ENCODE measurements at regions not wholly inside any gene's neighbourhood (a gene's known extent, or its start where the extent isn't known, plus 50 kb on each side); places are given as distances from the start of the nearest gene placed in this dataset.

GRCh38 chr3:173268781-173269180, 127.7 kb upstream of the SPATA16 start:
- Histone ChIP-seq H3K4me1 (ENCODE audit: insufficient read depth, low read length) (peaks cover 11% of the 10 kb centered on the region), H3K9ac (ENCODE audit: low read depth, low read length) (no peak overlapping the region), H3K36me3 (ENCODE audit: insufficient read depth, low read length) (no peaks in the 10 kb centered on the region), H3K27ac (ENCODE audit: low read depth, low read length) (no peak overlapping the region), H3K4me3 (ENCODE audit: low read length) (no peak overlapping the region), H3K9me3 (ENCODE audit: insufficient read depth, low read depth, low read length) (no peaks in the 10 kb centered on the region), H3K27me3 (ENCODE audit: insufficient read depth, low read length) (no peaks in the 10 kb centered on the region)
- no CpG with 5 or more reads among the region's 1 CpG for WGBS

GRCh38 chr3:173267716-173268115, 126.7 kb upstream of the SPATA16 start:
- Histone ChIP-seq H3K4me1 (ENCODE audit: insufficient read depth, low read length) (peaks cover 11% of the 10 kb centered on the region), H3K27ac (ENCODE audit: low read depth, low read length) (no peak overlapping the region), H3K4me3 (ENCODE audit: low read length) (no peak overlapping the region), H3K36me3 (ENCODE audit: insufficient read depth, low read length) (no peaks in the 10 kb centered on the region), H3K27me3 (ENCODE audit: insufficient read depth, low read length) (no peaks in the 10 kb centered on the region), H3K9ac (ENCODE audit: low read depth, low read length) (no peak overlapping the region), H3K9me3 (ENCODE audit: insufficient read depth, low read depth, low read length) (no peaks in the 10 kb centered on the region)

- 97% methylated on average over 3 of the region's 3 CpGs for WGBS
Observed at GRCh38 chr3:173266441-173266840, 125.4 kb upstream of the SPATA16 start.

GRCh38 chr3:173258697-173259096, 117.7 kb upstream of the SPATA16 start:
- no CpG with 5 or more reads among the region's 1 CpG for WGBS
- Histone ChIP-seq H3K4me1 (ENCODE audit: insufficient read depth, low read length) (peaks cover 9% of the 10 kb centered on the region), H3K9me3 (ENCODE audit: insufficient read depth, low read depth, low read length) (no peaks in the 10 kb centered on the region), H3K27me3 (ENCODE audit: insufficient read depth, low read length) (no peaks in the 10 kb centered on the region), H3K36me3 (ENCODE audit: insufficient read depth, low read length) (no peaks in the 10 kb centered on the region), H3K9ac (ENCODE audit: low read depth, low read length) (no peak overlapping the region), H3K4me3 (ENCODE audit: low read length) (no peak overlapping the region), H3K27ac (ENCODE audit: low read depth, low read length) (no peak overlapping the region)

More at GRCh38 chr3:173266441-173266840, 125.4 kb upstream of the SPATA16 start:
- no peak overlapping the region for H3K4me3 ChIP-seq (ENCODE audit: low read length)
- H3K9me3 ChIP-seq (ENCODE audit: insufficient read depth, low read depth, low read length), result no peaks in the 10 kb centered on the region
- H3K27ac ChIP-seq (ENCODE audit: low read depth, low read length), result no peak overlapping the region
- H3K27me3 ChIP-seq (ENCODE audit: insufficient read depth, low read length), result no peaks in the 10 kb centered on the region
- no peak overlapping the region for H3K9ac ChIP-seq (ENCODE audit: low read depth, low read length)
- H3K4me1 ChIP-seq (ENCODE audit: insufficient read depth, low read length), result peaks cover 13% of the 10 kb centered on the region
- H3K36me3 ChIP-seq (ENCODE audit: insufficient read depth, low read length), result no peaks in the 10 kb centered on the region

GRCh38 chr3:173257797-173258196, 116.8 kb upstream of the SPATA16 start:
- Histone ChIP-seq H3K27me3 (ENCODE audit: insufficient read depth, low read length) (no peaks in the 10 kb centered on the region), H3K27ac (ENCODE audit: low read depth, low read length) (no peak overlapping the region), H3K4me1 (ENCODE audit: insufficient read depth, low read length) (peaks cover 9% of the 10 kb centered on the region), H3K9me3 (ENCODE audit: insufficient read depth, low read depth, low read length) (no peaks in the 10 kb centered on the region), H3K4me3 (ENCODE audit: low read length) (no peak overlapping the region), H3K36me3 (ENCODE audit: insufficient read depth, low read length) (no peaks in the 10 kb centered on the region), H3K9ac (ENCODE audit: low read depth, low read length) (no peak overlapping the region)
- 91% methylated on average over 4 of the region's 4 CpGs for WGBS

GRCh38 chr3:173255555-173255954, 114.5 kb upstream of the SPATA16 start:
- 97% methylated on average over 5 of the region's 5 CpGs for WGBS
- Histone ChIP-seq H3K4me3 (ENCODE audit: low read length) (no peak overlapping the region), H3K9ac (ENCODE audit: low read depth, low read length) (no peak overlapping the region), H3K4me1 (ENCODE audit: insufficient read depth, low read length) (peaks cover 4% of the 10 kb centered on the region), H3K9me3 (ENCODE audit: insufficient read depth, low read depth, low read length) (no peaks in the 10 kb centered on the region), H3K27me3 (ENCODE audit: insufficient read depth, low read length) (no peaks in the 10 kb centered on the region), H3K36me3 (ENCODE audit: insufficient read depth, low read length) (no peaks in the 10 kb centered on the region), H3K27ac (ENCODE audit: low read depth, low read length) (no peak overlapping the region)

- 18% methylated on average over 1 of the region's 1 CpG for WGBS
- H3K4me3 ChIP-seq (ENCODE audit: low read length), result no peak overlapping the region
- H3K4me1 ChIP-seq (ENCODE audit: insufficient read depth, low read length), result peaks cover under 1% of the 10 kb centered on the region
- H3K9ac ChIP-seq (ENCODE audit: low read depth, low read length), result no peak overlapping the region
- no peaks in the 10 kb centered on the region for H3K9me3 ChIP-seq (ENCODE audit: insufficient read depth, low read depth, low read length)
- H3K27me3 ChIP-seq (ENCODE audit: insufficient read depth, low read length), result no peaks in the 10 kb centered on the region
- H3K36me3 ChIP-seq (ENCODE audit: insufficient read depth, low read length), result no peaks in the 10 kb centered on the region
- H3K27ac ChIP-seq (ENCODE audit: low read depth, low read length), result no peak overlapping the region
Observed at GRCh38 chr3:173253471-173253870, 112.4 kb upstream of the SPATA16 start.

- H3K27ac ChIP-seq (ENCODE audit: low read depth, low read length), result no peak overlapping the region
- 97% methylated on average over 2 of the region's 2 CpGs for WGBS
- no peaks in the 10 kb centered on the region for H3K27me3 ChIP-seq (ENCODE audit: insufficient read depth, low read length)
- H3K36me3 ChIP-seq (ENCODE audit: insufficient read depth, low read length), result no peaks in the 10 kb centered on the region
- peaks cover 13% of the 10 kb centered on the region for H3K4me1 ChIP-seq (ENCODE audit: insufficient read depth, low read length)
- no peak overlapping the region for H3K4me3 ChIP-seq (ENCODE audit: low read length)
- H3K9ac ChIP-seq (ENCODE audit: low read depth, low read length), result no peak overlapping the region
- no peaks in the 10 kb centered on the region for H3K9me3 ChIP-seq (ENCODE audit: insufficient read depth, low read depth, low read length)
Observed at GRCh38 chr3:173249457-173249856, 108.4 kb upstream of the SPATA16 start.

GRCh38 chr3:173241727-173242126, 100.7 kb upstream of the SPATA16 start:
- Histone ChIP-seq H3K9me3 (ENCODE audit: insufficient read depth, low read depth, low read length) (no peaks in the 10 kb centered on the region), H3K27me3 (ENCODE audit: insufficient read depth, low read length) (no peaks in the 10 kb centered on the region), H3K27ac (ENCODE audit: low read depth, low read length) (no peak overlapping the region), H3K4me1 (ENCODE audit: insufficient read depth, low read length) (peaks cover 13% of the 10 kb centered on the region), H3K4me3 (ENCODE audit: low read length) (no peak overlapping the region), H3K36me3 (ENCODE audit: insufficient read depth, low read length) (no peaks in the 10 kb centered on the region), H3K9ac (ENCODE audit: low read depth, low read length) (no peak overlapping the region)
- WGBS, result no CpG with 5 or more reads among the region's 1 CpG

- no peaks in the 10 kb centered on the region for H3K4me1 ChIP-seq (ENCODE audit: insufficient read depth, low read length)
- no peaks in the 10 kb centered on the region for H3K27me3 ChIP-seq (ENCODE audit: insufficient read depth, low read length)
- H3K9me3 ChIP-seq (ENCODE audit: insufficient read depth, low read depth, low read length), result no peaks in the 10 kb centered on the region
- no peak overlapping the region for H3K9ac ChIP-seq (ENCODE audit: low read depth, low read length)
- no peak overlapping the region for H3K27ac ChIP-seq (ENCODE audit: low read depth, low read length)
- no peaks in the 10 kb centered on the region for H3K36me3 ChIP-seq (ENCODE audit: insufficient read depth, low read length)
- WGBS, result 89% methylated on average over 3 of the region's 3 CpGs
- no peak overlapping the region for H3K4me3 ChIP-seq (ENCODE audit: low read length)
Observed at GRCh38 chr3:173238091-173238490, 97.1 kb upstream of the SPATA16 start.

GRCh38 chr3:173225351-173225750, 84.3 kb upstream of the SPATA16 start:
- 97% methylated on average over 3 of the region's 3 CpGs for WGBS
- Histone ChIP-seq H3K27me3 (ENCODE audit: insufficient read depth, low read length) (no peaks in the 10 kb centered on the region), H3K36me3 (ENCODE audit: insufficient read depth, low read length) (no peaks in the 10 kb centered on the region)

GRCh38 chr3:173221010-173221409, 80.0 kb upstream of the SPATA16 start:
- WGBS, result 54% methylated on average over 1 of the region's 1 CpG
- no peak overlapping the region for H3K4me3 ChIP-seq (ENCODE audit: low read length)

More at GRCh38 chr3:173225351-173225750, 84.3 kb upstream of the SPATA16 start:
- H3K4me3 ChIP-seq (ENCODE audit: low read length), result no peak overlapping the region
- no peak overlapping the region for H3K9ac ChIP-seq (ENCODE audit: low read depth, low read length)
- H3K4me1 ChIP-seq (ENCODE audit: insufficient read depth, low read length), result no peaks in the 10 kb centered on the region
- H3K9me3 ChIP-seq (ENCODE audit: insufficient read depth, low read depth, low read length), result no peaks in the 10 kb centered on the region; the same call in 1 of the 2 replicates
- H3K27ac ChIP-seq (ENCODE audit: low read depth, low read length), result no peak overlapping the region

More at GRCh38 chr3:173221010-173221409, 80.0 kb upstream of the SPATA16 start:
- Histone ChIP-seq H3K27ac (ENCODE audit: low read depth, low read length) (no peak overlapping the region), H3K27me3 (ENCODE audit: insufficient read depth, low read length) (no peaks in the 10 kb centered on the region), H3K9ac (ENCODE audit: low read depth, low read length) (no peak overlapping the region), H3K9me3 (ENCODE audit: insufficient read depth, low read depth, low read length) (no peaks in the 10 kb centered on the region; the same call in 1 of the 2 replicates), H3K4me1 (ENCODE audit: insufficient read depth, low read length) (no peaks in the 10 kb centered on the region), H3K36me3 (ENCODE audit: insufficient read depth, low read length) (no peaks in the 10 kb centered on the region)

All from HUES64 (cell line).